Right lobe of liver (tissue), 6 donors: ENCODE measurements at regions not wholly inside any gene's neighbourhood (a gene's known extent, or its start where the extent isn't known, plus 50 kb on each side); places are given as distances from the start of the nearest gene placed in this dataset.

Experiments used
- ATAC-seq, 4 donors: fragments of 200-7000 bp; cut with Tn5 transposase; one replicate each; pipeline ENCODE4 v1.9.1; 2020; ENCODE audit warnings: mild to moderate bottlenecking in 4 of 4, moderate library complexity in 4 of 4
- DNase-seq, 3 donors: peaks; one replicate each; pipeline ENCODE4 v3.0.0-alpha.2; 2020
- H3K27ac ChIP-seq, 3 donors: fragments of 200-600 bp; one replicate each; pipeline ENCODE4 v1.8.0; 2022
- H3K27me3 ChIP-seq, 2 donors: fragments of 200-600 bp; one replicate each; pipeline ENCODE4 v1.8.0; 2022
- H3K36me3 ChIP-seq, 4 donors: fragments of 200-600 bp; sonication (generic) in 1 of 4; one replicate each; pipeline versions ENCODE4 v1.5.1 to v1.8.0; 2017 to 2022; ENCODE audit warnings: control low read depth in 1 of 4
- H3K4me1 ChIP-seq, 4 donors: fragments of 200-600 bp; sonication (generic) in 1 of 4; one replicate each; pipeline versions ENCODE4 v1.5.1 to v1.8.0; 2017 to 2022; ENCODE audit warnings: control low read depth in 1 of 4
- H3K4me3 ChIP-seq, 3 donors: fragments of 200-600 bp; one replicate each; pipeline ENCODE4 v1.8.0; 2022
- H3K9me3 ChIP-seq, 4 donors: fragments of 200-600 bp; sonication (generic) in 1 of 4; one replicate each; pipeline versions ENCODE4 v1.5.1 to v1.8.0; 2017 to 2022; ENCODE audit warnings: control low read depth in 1 of 4
- POLR2A ChIP-seq: fragments of 450-650 bp; IDR thresholded peaks from one replicate; pipeline ENCODE4 v1.6.1; 2017; ENCODE audit warnings: antibody characterized with exemption, mild to moderate bottlenecking
- WGBS: methylation state at CpG from one replicate; pipeline ENCODE4 v1.1.6; 2018; ENCODE audit warnings: low coverage, low lambda C conversion rate; ENCODE audit not compliant: insufficient coverage; ENCODE audit errors: missing lambda C conversion rate; 5-methylcytosine and 5-hydroxymethylcytosine counted together
- intact Hi-C, 2 donors: fragments of 100-400 bp; cut with DNase I; formaldehyde crosslinking; loops; one replicate each; pipeline versions ENCODE4 v1.11.2 to v1.14.1; 2022
- TF ChIP-seq, protein P1 (sequence below), 4 donors: fragments of 200-600 bp in 3 of 4; fragments of 450-650 bp in 1 of 4; IDR thresholded peaks; one replicate each; pipeline versions ENCODE4 v1.5.1 to v1.8.0; 2016 to 2022; ENCODE audit warnings: antibody characterized with exemption in 4 of 4, mild to moderate bottlenecking in 2 of 4
- donor health status: DM: no; HTN: yes; CAD: no.
- donor health status: DM: no; HTN: no; CAD: no.
- donor health status: DM: no; HTN: no; CAD: no.
- donor health status: DM: no; HTN: yes; CAD: no.
- donor health status: DM: no; HTN: yes; CAD: no.

DNA sequence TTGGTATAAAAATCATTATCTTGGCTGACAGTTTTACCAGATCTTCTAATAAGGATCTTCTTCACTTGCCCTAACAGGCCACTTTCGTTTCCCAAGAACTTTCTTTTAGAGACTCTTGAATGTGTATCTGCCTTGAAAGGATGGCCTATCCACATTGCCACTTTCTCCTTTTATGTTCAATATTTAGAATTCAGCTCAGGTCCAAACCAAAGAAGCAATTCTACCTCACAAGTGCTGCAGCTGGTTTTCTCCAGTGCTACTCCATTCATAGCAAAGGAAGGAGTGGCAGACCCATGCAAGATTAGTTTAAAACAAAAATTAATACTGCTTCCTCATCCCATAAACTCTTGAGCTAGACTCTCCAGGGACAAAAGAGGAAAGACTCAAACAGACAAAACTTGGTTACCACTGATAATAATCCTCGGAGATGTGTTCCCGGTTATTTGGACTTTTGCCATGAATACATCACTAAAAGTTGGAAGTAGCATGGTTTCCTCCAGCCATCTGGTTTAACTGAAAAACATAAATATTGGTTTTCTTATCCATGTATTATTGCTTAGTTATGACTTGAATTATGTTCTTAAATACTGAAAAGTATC is 401.8 kb downstream of the PABPC4L start:
- intact Hi-C loops = no loop called here
- no peak for ATAC-seq
- Histone ChIP-seq H3K27me3 (no peaks in the 10 kb centered on the region), H3K4me3 (no peak overlapping the region), H3K9me3 (no peaks in the 10 kb centered on the region), H3K36me3 (no peaks in the 10 kb centered on the region), H3K27ac (no peak overlapping the region), H3K4me1 (no peaks in the 10 kb centered on the region)
- no peak for DNase-seq
- WGBS = 35% methylated on average over 3 of the region's 3 CpGs
- TF ChIP-seq POLR2A = no peak
- TF ChIP-seq, protein P1, sequence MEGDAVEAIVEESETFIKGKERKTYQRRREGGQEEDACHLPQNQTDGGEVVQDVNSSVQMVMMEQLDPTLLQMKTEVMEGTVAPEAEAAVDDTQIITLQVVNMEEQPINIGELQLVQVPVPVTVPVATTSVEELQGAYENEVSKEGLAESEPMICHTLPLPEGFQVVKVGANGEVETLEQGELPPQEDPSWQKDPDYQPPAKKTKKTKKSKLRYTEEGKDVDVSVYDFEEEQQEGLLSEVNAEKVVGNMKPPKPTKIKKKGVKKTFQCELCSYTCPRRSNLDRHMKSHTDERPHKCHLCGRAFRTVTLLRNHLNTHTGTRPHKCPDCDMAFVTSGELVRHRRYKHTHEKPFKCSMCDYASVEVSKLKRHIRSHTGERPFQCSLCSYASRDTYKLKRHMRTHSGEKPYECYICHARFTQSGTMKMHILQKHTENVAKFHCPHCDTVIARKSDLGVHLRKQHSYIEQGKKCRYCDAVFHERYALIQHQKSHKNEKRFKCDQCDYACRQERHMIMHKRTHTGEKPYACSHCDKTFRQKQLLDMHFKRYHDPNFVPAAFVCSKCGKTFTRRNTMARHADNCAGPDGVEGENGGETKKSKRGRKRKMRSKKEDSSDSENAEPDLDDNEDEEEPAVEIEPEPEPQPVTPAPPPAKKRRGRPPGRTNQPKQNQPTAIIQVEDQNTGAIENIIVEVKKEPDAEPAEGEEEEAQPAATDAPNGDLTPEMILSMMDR (IDR thresholded peaks at IDR 0.05) = no peak

DNA sequence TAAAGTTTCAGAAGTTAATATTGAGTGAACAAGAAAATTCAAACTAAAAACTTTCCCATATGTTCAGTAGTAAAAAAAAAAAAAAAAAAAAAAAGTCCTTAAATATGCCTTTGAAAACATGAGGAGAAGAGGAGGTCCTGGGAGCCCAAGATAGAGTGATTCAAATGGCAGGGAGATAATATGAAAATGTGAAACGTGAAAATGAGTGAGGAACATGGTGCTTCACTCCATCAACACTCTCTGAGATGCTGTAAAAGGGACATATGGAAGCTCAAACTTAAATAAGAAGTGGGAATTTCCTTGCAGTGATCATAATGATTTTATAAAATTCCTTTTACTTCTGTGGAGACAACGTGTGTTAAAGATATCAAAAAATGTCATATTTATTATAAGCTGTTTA is 423.9 kb downstream of the PABPC4L start:
- Histone ChIP-seq H3K36me3 (no peaks in the 10 kb centered on the region), H3K9me3 (no peaks in the 10 kb centered on the region), H3K27me3 (no peaks in the 10 kb centered on the region), H3K27ac (no peak overlapping the region), H3K4me3 (no peak overlapping the region), H3K4me1 (no peaks in the 10 kb centered on the region)
- 19% methylated on average over 2 of the region's 2 CpGs for WGBS
- intact Hi-C loops = no loop called here
- TF ChIP-seq POLR2A = no peak
- TF ChIP-seq, protein P1 (IDR thresholded peaks at IDR 0.05) = no peak
- no peak for DNase-seq
- ATAC-seq = no peak

DNA sequence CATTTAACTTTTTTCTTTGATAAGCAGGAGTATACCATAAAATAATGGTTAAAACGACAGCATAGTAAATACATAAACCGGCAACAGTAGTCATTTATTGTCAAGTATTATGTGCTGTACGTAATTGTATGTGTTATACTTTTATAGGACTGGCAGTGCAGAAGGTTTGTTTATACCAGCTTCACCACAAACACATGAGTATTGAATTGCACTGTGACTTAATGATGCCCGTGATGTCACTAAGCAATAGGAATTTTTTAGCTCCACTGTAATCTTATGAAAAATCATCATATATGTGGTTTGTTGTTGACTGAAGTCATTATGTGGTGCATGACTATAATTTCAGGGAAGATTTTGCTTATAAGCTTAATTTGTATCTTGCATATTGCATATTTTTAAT is 424.6 kb downstream of the PABPC4L start:
- H3K27ac ChIP-seq = no peak overlapping the region
- ATAC-seq = no peak
- DNase-seq = no peak
- no peaks in the 10 kb centered on the region for H3K36me3 ChIP-seq
- H3K27me3 ChIP-seq = no peaks in the 10 kb centered on the region
- 54% methylated on average over 4 of the region's 4 CpGs for WGBS
- no peak for TF ChIP-seq POLR2A
- TF ChIP-seq, protein P1 (IDR thresholded peaks at IDR 0.05) = no peak
- intact Hi-C loops = no loop called here
- no peaks in the 10 kb centered on the region for H3K9me3 ChIP-seq
- no peak overlapping the region for H3K4me3 ChIP-seq
- no peaks in the 10 kb centered on the region for H3K4me1 ChIP-seq

DNA sequence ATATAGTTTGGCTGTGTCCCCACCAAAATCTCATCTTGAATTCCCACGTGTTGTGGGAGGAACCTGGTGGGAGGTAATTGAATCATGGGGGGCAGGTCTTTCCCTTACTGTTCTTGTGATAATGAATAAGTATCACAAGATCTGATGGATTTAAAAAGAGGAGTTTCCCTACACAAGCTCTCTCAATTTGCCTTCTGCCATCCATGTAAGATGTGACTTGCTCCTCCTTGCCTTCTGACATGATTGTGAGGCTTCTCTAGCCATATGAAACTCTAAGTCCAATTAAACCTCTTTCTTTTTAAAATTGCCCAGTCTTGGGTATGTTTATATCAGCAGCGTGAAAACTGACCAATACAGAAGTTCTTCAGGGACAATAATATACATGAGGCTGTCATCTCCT is 425.1 kb downstream of the PABPC4L start:
- 42% methylated on average over 2 of the region's 2 CpGs for WGBS

More for the DNA sequence above, 425.1 kb downstream of the PABPC4L start:
- Histone ChIP-seq H3K27me3 (no peaks in the 10 kb centered on the region), H3K4me3 (no peak overlapping the region), H3K4me1 (no peaks in the 10 kb centered on the region), H3K9me3 (no peaks in the 10 kb centered on the region), H3K27ac (no peak overlapping the region), H3K36me3 (no peaks in the 10 kb centered on the region)
- DNase-seq (no peak), ATAC-seq (no peak)
- intact Hi-C loops = no loop called here
- TF ChIP-seq POLR2A = no peak
- TF ChIP-seq, protein P1 (IDR thresholded peaks at IDR 0.05) = no peak
